ENCODE measurements at regions not wholly inside any gene's neighbourhood (a gene's known extent, or its start where the extent isn't known, plus 50 kb on each side); places are given as distances from the start of the nearest gene placed in this dataset.

DNA sequence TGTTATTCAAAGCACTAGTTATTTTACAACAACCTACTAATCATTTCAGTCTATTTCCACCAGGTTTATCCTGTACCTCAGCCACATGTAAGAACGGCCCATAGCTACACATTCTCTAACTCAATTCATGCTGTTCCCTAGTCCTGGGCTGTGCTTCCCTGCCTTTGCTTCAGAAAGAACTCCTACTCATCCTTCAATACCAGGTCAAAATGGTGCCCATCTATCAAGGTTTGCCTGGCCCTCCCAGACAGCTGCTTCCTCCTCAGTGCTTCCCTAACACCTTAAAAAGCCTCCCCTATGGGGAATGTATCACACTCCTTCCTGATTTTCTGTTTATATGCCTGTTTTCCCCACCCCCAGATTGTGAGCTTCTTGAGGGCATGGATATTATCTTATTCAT is 400.7 kb downstream of the MN1 start:
- DNase-seq, result no peak
- no peaks in the 10 kb centered on the region for H3K36me3 ChIP-seq
- H3K27ac ChIP-seq, result no peak overlapping the region
- H3K27me3 ChIP-seq, result no peaks in the 10 kb centered on the region
- intact Hi-C loops (cut with DNase I), result loop anchor here in 2 of 4 donors (10.0 kb wide), 1 partner anchor 404 kb away; the partner anchor contains the start of gene MN1 (in 2 of the 2)
- H3K4me3 ChIP-seq, result no peak overlapping the region
- 2 to 48% (median 2%) methylated on average over 1 of the region's 1 CpG for WGBS, 3 donors
- peaks cover 4% of the 10 kb centered on the region for H3K4me1 ChIP-seq (ENCODE audit: insufficient read depth)
- H3K9me3 ChIP-seq, result no peaks in the 10 kb centered on the region
- TF ChIP-seq CTCF (IDR thresholded peaks at IDR 0.05), result no peak
- no peak for TF ChIP-seq POLR2A (IDR thresholded peaks at IDR 0.05)
- TF ChIP-seq EP300 (IDR thresholded peaks at IDR 0.05), result no peak

DNA sequence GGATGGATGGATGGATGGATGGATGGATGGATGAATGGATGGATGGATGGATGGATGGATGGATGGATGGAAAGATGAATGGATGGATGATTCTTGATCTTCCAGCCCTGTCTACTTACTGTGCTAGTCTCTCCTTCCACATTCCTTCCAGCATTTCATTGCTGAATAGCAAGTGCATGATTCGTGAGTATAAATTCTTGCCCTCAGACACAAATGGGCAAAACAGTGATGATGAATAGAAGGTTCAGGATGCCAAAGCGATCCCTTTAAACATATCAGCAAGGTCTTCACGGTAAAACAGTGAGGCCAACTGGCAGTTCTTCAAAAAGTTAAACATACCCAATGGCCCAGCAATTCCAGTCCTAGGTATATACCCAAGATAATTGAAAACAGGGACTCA is 400.2 kb downstream of the MN1 start:
- Histone ChIP-seq H3K27me3 (no peaks in the 10 kb centered on the region), H3K27ac (no peak overlapping the region), H3K9me3 (no peaks in the 10 kb centered on the region), H3K4me1 (ENCODE audit: insufficient read depth) (peaks cover 4% of the 10 kb centered on the region), H3K4me3 (no peak overlapping the region), H3K36me3 (no peaks in the 10 kb centered on the region)
- intact Hi-C loops (cut with DNase I), result loop anchor here in 2 of 4 donors (10.0 kb wide), 1 partner anchor 403 kb away; the partner anchor contains the start of gene MN1 (in 2 of the 2)
- TF ChIP-seq CTCF (IDR thresholded peaks at IDR 0.05) (no peak), EP300 (IDR thresholded peaks at IDR 0.05) (no peak), POLR2A (IDR thresholded peaks at IDR 0.05) (no peak)
- WGBS, 3 donors, result 46 to 70% (median 60%) methylated on average over 3 of the region's 3 CpGs
- DNase-seq, result no peak

- no peak for DNase-seq
- WGBS, 3 donors, result 86 to 91% (median 87%) methylated on average over 5 of the region's 5 CpGs
- Histone ChIP-seq H3K9me3 (no peaks in the 10 kb centered on the region), H3K36me3 (no peaks in the 10 kb centered on the region), H3K27me3 (no peaks in the 10 kb centered on the region), H3K4me1 (ENCODE audit: insufficient read depth) (no peaks in the 10 kb centered on the region), H3K27ac (no peak overlapping the region), H3K4me3 (no peak overlapping the region)
- intact Hi-C loops (cut with DNase I), result loop anchor here in 2 of 4 donors (10.0 kb wide), 1 partner anchor 400 kb away; the partner anchor contains the start of gene MN1 (in 2 of the 2)
- TF ChIP-seq POLR2A (IDR thresholded peaks at IDR 0.05), result no peak
- TF ChIP-seq CTCF (IDR thresholded peaks at IDR 0.05), result no peak
- TF ChIP-seq EP300 (IDR thresholded peaks at IDR 0.05), result no peak
Observed at GRCh38 chr22:27404441-27404840, 397.1 kb downstream of the MN1 start.

DNA sequence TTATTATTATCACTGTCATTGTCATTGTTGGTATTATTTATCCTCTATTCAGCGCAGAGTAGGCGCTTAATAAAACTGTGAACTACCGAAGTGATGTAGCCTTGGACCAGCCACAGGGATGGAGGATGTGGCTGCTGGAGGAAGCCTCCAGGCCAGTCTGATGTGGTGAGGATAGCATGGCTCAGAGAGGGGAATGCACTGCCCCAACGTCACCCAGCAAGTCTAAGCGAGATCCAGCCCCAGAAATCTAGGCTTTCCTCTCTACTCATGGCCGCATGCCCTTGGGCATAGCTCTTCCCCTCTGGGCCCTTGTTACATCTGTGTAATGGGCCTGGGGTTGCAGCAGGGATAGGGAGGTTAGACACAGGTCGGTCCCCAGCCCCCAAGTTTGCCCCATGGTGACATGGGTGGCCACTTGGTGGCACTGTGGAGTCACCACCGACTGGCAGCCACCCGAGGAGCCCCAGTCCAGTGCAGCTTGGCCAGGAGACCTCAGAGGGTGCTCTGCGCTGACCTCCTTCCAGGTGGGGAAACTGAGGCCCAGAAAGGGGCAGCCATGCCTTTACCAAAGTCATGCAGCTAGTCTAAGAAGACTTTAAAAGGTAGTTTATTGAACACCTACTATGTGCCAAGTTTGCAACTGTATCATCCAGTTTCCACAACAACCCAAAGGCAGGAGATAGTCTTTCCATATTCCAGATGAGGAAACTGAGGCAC is 395.7 kb downstream of the MN1 start:
- intact Hi-C loops (cut with DNase I), result loop anchor here in 3 of 4 donors (5.0 to 10.0 kb wide), 2 partner anchors 399 to 1819 kb away; partner anchors contain the start of gene MN1 (in 2 of the 3)
- Histone ChIP-seq H3K27me3 (no peaks in the 10 kb centered on the region), H3K9me3 (no peaks in the 10 kb centered on the region), H3K36me3 (no peaks in the 10 kb centered on the region), H3K4me1 (ENCODE audit: insufficient read depth) (no peaks in the 10 kb centered on the region), H3K4me3 (no peak overlapping the region), H3K27ac (no peak overlapping the region)
- 61 to 64% (median 61%) methylated on average over 10 of the region's 10 CpGs for WGBS, 3 donors
- peak in 2 of 3 donors; percentile 18 to 49 for TF ChIP-seq CTCF (IDR thresholded peaks at IDR 0.05)
- TF ChIP-seq POLR2A (IDR thresholded peaks at IDR 0.05), result no peak
- peak in 4 of 5 donors; percentile 39 to 63 (median 50) for DNase-seq
